Endothelial cell of umbilical vein (primary cell): ENCODE measurements at regions not wholly inside any gene's neighbourhood (a gene's known extent, or its start where the extent isn't known, plus 50 kb on each side); places are given as distances from the start of the nearest gene placed in this dataset.

ENCODE experiments used
- BruUV-seq: library from RNA; stranded (reverse); fragments of 400-500 nt; replicated peaks from 2 replicates; lab custom pipeline; 2021; lab: Mats Ljungman, UMichigan
- CTCF ChIA-PET: fragments of 300-600, 350-600 bp; sonication (Branson Sonifier 250); formaldehyde crosslinking; loops from one replicate; lab custom pipeline; 2021; ENCODE audit warnings: antibody characterized with exemption, inconsistent platforms; lab: Charles Lee
- POLR2A ChIA-PET: fragments of 300-600, 350-600 bp; sonication (Branson Sonifier 250); formaldehyde crosslinking; loops from one replicate; lab custom pipeline; 2021; ENCODE audit warnings: antibody characterized with exemption, inconsistent platforms; lab: Charles Lee
- DNase-seq: peaks from one replicate; pipeline ENCODE4 v3.0.0-alpha.2; 2011; ENCODE audit warnings: low read depth, low spot score
- FAIRE-seq: peaks from 2 replicates; lab custom pipeline; 2011; peaks lifted over from hg19 to GRCh38; lab: Jason Lieb, UNC
- H2AFZ ChIP-seq: 2 replicates; pipeline ENCODE4 v1.6.0; 2012; ENCODE audit warnings: low read depth, low read length, control low read depth, inconsistent platforms
- H3K27ac ChIP-seq: 2 replicates; pipeline ENCODE4 v1.5.1; 2011; ENCODE audit warnings: low read depth, mild to moderate bottlenecking, control low read depth, low read length, moderate library complexity; ENCODE audit not compliant: insufficient read depth
- H3K27me3 ChIP-seq, 2 experiments: 2 replicates each; pipeline versions ENCODE4 v1.6.0 to v1.6.1; 2011; ENCODE audit warnings: low read length in 2 of 2, mixed read lengths in 1 of 2; ENCODE audit not compliant: control insufficient read depth in 2 of 2, insufficient read depth in 2 of 2
- H3K36me3 ChIP-seq, 2 experiments: 2 replicates in 1 of 2; 3 replicates in 1 of 2; pipeline ENCODE4 v1.5.1; 2011; ENCODE audit warnings: low read length in 2 of 2, mild to moderate bottlenecking in 1 of 2, moderate library complexity in 1 of 2; ENCODE audit not compliant: control insufficient read depth in 2 of 2, insufficient read depth in 2 of 2; ENCODE audit errors: extremely low read depth in 1 of 2
- H3K4me1 ChIP-seq: 3 replicates; pipeline ENCODE4 v1.5.1; 2011; ENCODE audit warnings: mild to moderate bottlenecking, low read length; ENCODE audit not compliant: control insufficient read depth, insufficient read depth; ENCODE audit errors: extremely low read depth
- H3K4me2 ChIP-seq: 2 replicates; pipeline ENCODE4 v1.6.1; 2011; ENCODE audit warnings: low read length, control low read depth, mixed read lengths; ENCODE audit not compliant: insufficient read depth
- H3K4me3 ChIP-seq, 3 experiments: fragments of 200-600 bp in 1 of 3; sonication (generic), shearing (Covaris generic) in 1 of 3; replicated peaks in 1 of 3; 2 replicates each; pipeline ENCODE4 v1.5.1; 2011 to 2016; ENCODE audit warnings: control low read depth in 3 of 3, low read length in 3 of 3, mild to moderate bottlenecking in 2 of 3, inconsistent platforms in 1 of 3, low read depth in 1 of 3, moderate library complexity in 1 of 3; ENCODE audit not compliant: insufficient read depth in 1 of 3
- H3K79me2 ChIP-seq: 2 replicates; pipeline ENCODE4 v1.6.0; 2012; ENCODE audit warnings: low read length, inconsistent platforms; ENCODE audit not compliant: control insufficient read depth, insufficient read depth
- H3K9ac ChIP-seq: replicated peaks from 2 replicates; pipeline ENCODE3; 2011; ENCODE audit warnings: low read length, control low read depth; ENCODE audit not compliant: insufficient read depth; ENCODE audit errors: extremely low read depth
- H3K9me1 ChIP-seq: replicated peaks from 3 replicates; pipeline ENCODE4 v1.6.0; 2011; ENCODE audit warnings: mild to moderate bottlenecking, low read length; ENCODE audit not compliant: control insufficient read depth, insufficient read depth; ENCODE audit errors: extremely low read depth
- H3K9me3 ChIP-seq: replicated peaks from 2 replicates; pipeline ENCODE4 v1.5.1; 2012; ENCODE audit warnings: low read length, inconsistent platforms; ENCODE audit not compliant: control insufficient read depth, insufficient read depth
- H4K20me1 ChIP-seq: replicated peaks from 2 replicates; pipeline ENCODE3; 2011; ENCODE audit warnings: mild to moderate bottlenecking, low read length; ENCODE audit not compliant: control insufficient read depth, insufficient read depth; ENCODE audit errors: extremely low read depth
- EZH2 ChIP-seq: IDR thresholded peaks from 2 replicates; pipeline ENCODE4 v1.6.1; 2012; ENCODE audit warnings: borderline replicate concordance, low read depth, mild to moderate bottlenecking, moderate library complexity, low read length, inconsistent platforms; ENCODE audit not compliant: severe bottlenecking
- FOS ChIP-seq: IDR thresholded peaks from 2 replicates; pipeline ENCODE4 v1.6.1; 2011; ENCODE audit warnings: mild to moderate bottlenecking, low read length, moderate library complexity, borderline replicate concordance; ENCODE audit not compliant: insufficient read depth
- GATA2 ChIP-seq: IDR thresholded peaks from 2 replicates; pipeline ENCODE4 v1.7.0; 2011; ENCODE audit warnings: low read depth, mild to moderate bottlenecking, moderate library complexity, mixed read lengths, low read length; ENCODE audit not compliant: insufficient read length, insufficient read depth
- JUN ChIP-seq: IDR thresholded peaks from 2 replicates; pipeline ENCODE4 v1.6.1; 2011; ENCODE audit warnings: borderline replicate concordance, low read depth; ENCODE audit not compliant: insufficient read length, insufficient read depth
- MYC ChIP-seq: IDR thresholded peaks from one replicate; pipeline ENCODE4 v1.6.1; 2011; ENCODE audit warnings: mild to moderate bottlenecking, low read depth, low read length
- POLR2A ChIP-seq: IDR thresholded peaks from 2 replicates; pipeline ENCODE4 v1.6.1; 2012; ENCODE audit warnings: low read depth, mild to moderate bottlenecking, control low read depth, low read length
- POLR2AphosphoS5 ChIP-seq: IDR thresholded peaks from 2 replicates; pipeline ENCODE4 v1.6.1; 2012; ENCODE audit warnings: low read depth, mild to moderate bottlenecking, control low read depth, low read length, moderate library complexity; ENCODE audit not compliant: insufficient read depth
- dilution Hi-C: fragments of 300-500 bp; cut with MboI; formaldehyde crosslinking; loops from one replicate; pipeline ENCODE4 v1.15.0; 2019; ENCODE audit warnings: low sequenced_read_pairs; ENCODE audit not compliant: extremely low pct_ligation_motif_present
- intact Hi-C: fragments of 100-400 bp; cut with micrococcal nuclease; formaldehyde crosslinking; loops from one replicate; pipeline ENCODE4 v1.10.0; 2022
- TF ChIP-seq, protein P1 (sequence below), 2 donors: IDR thresholded peaks; 1 replicate in 1 of 2; 2 replicates in 1 of 2; pipeline ENCODE4 v1.5.1; 2011; ENCODE audit warnings: low read length in 2 of 2, mild to moderate bottlenecking in 2 of 2, moderate library complexity in 2 of 2, control low read depth in 1 of 2, inconsistent platforms in 1 of 2, low read depth in 1 of 2; ENCODE audit not compliant: insufficient read depth in 1 of 2; ENCODE audit errors: extremely low read depth in 1 of 2
- TF ChIP-seq, protein P2 (sequence below): IDR thresholded peaks from 2 replicates; pipeline ENCODE4 v1.6.1; 2011; ENCODE audit not compliant: insufficient read depth, insufficient read length

DNA sequence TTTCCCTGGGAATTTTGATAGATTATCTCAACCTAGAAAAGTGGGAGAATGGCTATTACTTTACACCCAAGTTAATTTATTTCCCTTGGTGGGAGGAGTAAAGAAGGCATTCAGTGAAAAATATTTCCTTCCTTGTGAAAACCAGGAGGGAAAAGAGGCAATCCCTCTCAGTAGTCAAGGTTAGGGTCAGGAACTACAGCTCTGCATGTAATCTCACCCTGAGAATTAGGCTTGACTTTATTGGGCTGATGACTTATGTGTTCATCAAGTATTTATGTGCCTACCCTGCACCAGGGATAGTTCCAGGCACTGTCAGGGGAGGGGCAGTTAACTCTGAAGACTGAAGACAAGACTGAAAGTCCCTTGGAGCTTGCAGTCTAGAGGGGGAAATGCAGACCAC, 281.8 kb downstream of the DLEU7 start:
- Histone ChIP-seq H2AFZ (no peak overlapping the region), H3K9me1 (no peaks in the 10 kb centered on the region), H3K4me3 (no peak overlapping the region), H3K4me2 (no peak overlapping the region), H3K27ac (no peak overlapping the region), H4K20me1 (no peaks in the 10 kb centered on the region), H3K79me2 (no peaks in the 10 kb centered on the region), H3K27me3 (peaks cover 2 to 12% of the 10 kb centered on the region in 2 experiments), H3K4me1 (no peaks in the 10 kb centered on the region), H3K36me3 (no peaks in the 10 kb centered on the region), H3K9me3 (no peaks in the 10 kb centered on the region), H3K9ac (no peak overlapping the region)
- dilution Hi-C loops: no loop called here
- DNase-seq (no peak), FAIRE-seq (no peak)
- intact Hi-C loops: no loop called here
- CTCF ChIA-PET: interaction anchor here (1.2 kb wide), 1 partner anchor 350 kb away, joined by 3 read pairs; no protein-coding TSS in a partner anchor
- BruUV-seq: no TSS peak
- no peak for TF ChIP-seq GATA2
- no peak for TF ChIP-seq POLR2AphosphoS5
- TF ChIP-seq, protein P1, sequence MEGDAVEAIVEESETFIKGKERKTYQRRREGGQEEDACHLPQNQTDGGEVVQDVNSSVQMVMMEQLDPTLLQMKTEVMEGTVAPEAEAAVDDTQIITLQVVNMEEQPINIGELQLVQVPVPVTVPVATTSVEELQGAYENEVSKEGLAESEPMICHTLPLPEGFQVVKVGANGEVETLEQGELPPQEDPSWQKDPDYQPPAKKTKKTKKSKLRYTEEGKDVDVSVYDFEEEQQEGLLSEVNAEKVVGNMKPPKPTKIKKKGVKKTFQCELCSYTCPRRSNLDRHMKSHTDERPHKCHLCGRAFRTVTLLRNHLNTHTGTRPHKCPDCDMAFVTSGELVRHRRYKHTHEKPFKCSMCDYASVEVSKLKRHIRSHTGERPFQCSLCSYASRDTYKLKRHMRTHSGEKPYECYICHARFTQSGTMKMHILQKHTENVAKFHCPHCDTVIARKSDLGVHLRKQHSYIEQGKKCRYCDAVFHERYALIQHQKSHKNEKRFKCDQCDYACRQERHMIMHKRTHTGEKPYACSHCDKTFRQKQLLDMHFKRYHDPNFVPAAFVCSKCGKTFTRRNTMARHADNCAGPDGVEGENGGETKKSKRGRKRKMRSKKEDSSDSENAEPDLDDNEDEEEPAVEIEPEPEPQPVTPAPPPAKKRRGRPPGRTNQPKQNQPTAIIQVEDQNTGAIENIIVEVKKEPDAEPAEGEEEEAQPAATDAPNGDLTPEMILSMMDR (IDR thresholded peaks at IDR 0.05; ENCODE audit: extremely low read depth in 1 of 2, insufficient read depth in 1 of 2, low read depth in 1 of 2, low read length in 2 of 2): no peak
- TF ChIP-seq POLR2A: no peak
- no peak for TF ChIP-seq FOS
- TF ChIP-seq, protein P2, sequence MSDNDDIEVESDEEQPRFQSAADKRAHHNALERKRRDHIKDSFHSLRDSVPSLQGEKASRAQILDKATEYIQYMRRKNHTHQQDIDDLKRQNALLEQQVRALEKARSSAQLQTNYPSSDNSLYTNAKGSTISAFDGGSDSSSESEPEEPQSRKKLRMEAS: no peak
- no peak for TF ChIP-seq EZH2
- TF ChIP-seq JUN: no peak
- no peak for TF ChIP-seq MYC
- POLR2A ChIA-PET: no interaction called here
